Activated naive CD4-positive, alpha-beta T cell treated with anti-CD3 and anti-CD28 coated beads for 36 hours (primary cell): ENCODE measurements at regions not wholly inside any gene's neighbourhood (a gene's known extent, or its start where the extent isn't known, plus 50 kb on each side); places are given as distances from the start of the nearest gene placed in this dataset.

Source experiments
- CTCF ChIA-PET: fragments of 350-600 bp; sonication (Branson Sonifier 250); formaldehyde crosslinking; loops from one replicate; lab custom pipeline; 2021; ENCODE audit warnings: antibody characterized with exemption; lab: Charles Lee
- DNase-seq: peaks from one replicate; pipeline ENCODE4 v3.0.0-alpha.2; 2020
- H3K27ac Mint-ChIP-seq: one replicate; pipeline ENCODE4 v1.8.0; 2021; ENCODE audit warnings: mild to moderate bottlenecking, mixed read lengths
- H3K27me3 Mint-ChIP-seq: one replicate; pipeline ENCODE4 v1.8.0; 2021; ENCODE audit warnings: low read depth, mixed read lengths
- H3K36me3 Mint-ChIP-seq: one replicate; pipeline ENCODE4 v1.8.0; 2021; ENCODE audit warnings: low read depth, mixed read lengths
- H3K4me1 Mint-ChIP-seq: one replicate; pipeline ENCODE4 v1.8.0; 2021; ENCODE audit warnings: low read depth, mixed read lengths
- H3K4me3 Mint-ChIP-seq: one replicate; pipeline ENCODE4 v1.8.0; 2021; ENCODE audit warnings: mild to moderate bottlenecking, moderate library complexity, mixed read lengths
- H3K9me3 Mint-ChIP-seq: one replicate; pipeline ENCODE4 v1.8.0; 2021; ENCODE audit warnings: mixed read lengths
- intact Hi-C: fragments of 100-400 bp; cut with micrococcal nuclease; formaldehyde crosslinking; loops from one replicate; pipeline ENCODE4 v1.15.1; 2023

DNA sequence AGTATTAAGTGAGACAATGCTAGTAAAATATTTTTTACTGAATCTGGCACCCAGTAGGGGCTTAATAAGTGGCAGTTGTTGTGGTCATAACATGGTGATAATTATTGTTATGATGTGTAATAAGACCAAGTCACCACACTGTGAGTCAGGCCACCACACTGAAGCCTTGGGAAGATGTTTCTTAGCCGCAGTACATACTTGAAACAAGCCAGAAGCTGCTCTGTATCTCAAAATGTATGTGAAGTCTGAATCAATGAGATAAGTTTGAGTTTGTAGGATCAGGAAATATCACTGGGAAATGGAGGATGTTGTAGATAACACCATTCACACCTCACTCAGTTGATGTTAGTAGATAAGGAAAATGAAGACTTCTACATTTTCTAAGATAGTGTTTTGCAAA is 51.3 kb upstream of the PTPN3 start:
- Mint-ChIP-seq H3K4me1 (no peaks in the 10 kb centered on the region), H3K27me3 (peaks cover 4% of the 10 kb centered on the region), H3K4me3 (no peak overlapping the region), H3K9me3 (peaks cover 11% of the 10 kb centered on the region), H3K36me3 (no peaks in the 10 kb centered on the region), H3K27ac (no peak overlapping the region)
- intact Hi-C loops: no loop called here
- CTCF ChIA-PET: no interaction called here
- DNase-seq: no peak

DNA sequence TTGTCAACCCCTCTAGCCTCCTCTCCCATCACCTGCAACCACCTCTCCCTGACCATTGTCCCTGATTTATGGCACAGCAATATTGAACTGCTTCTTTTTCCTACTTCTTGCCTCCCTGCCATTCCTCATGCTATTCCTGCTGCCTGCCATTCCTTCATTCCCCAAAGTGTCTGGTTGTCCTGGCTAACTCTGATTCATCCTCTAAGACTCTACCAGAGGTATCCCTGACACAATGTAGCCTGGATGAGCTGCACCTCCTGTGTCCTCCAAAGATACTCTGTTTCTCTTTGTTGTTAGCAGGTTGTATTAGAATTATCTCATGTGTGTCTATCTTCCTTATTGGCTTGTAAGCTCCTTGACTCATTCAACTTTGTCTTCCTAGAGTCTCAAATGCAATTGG is 53.5 kb upstream of the PTPN3 start:
- intact Hi-C loops: no loop called here
- CTCF ChIA-PET: no interaction called here
- no peak for DNase-seq
- H3K36me3 Mint-ChIP-seq: no peaks in the 10 kb centered on the region
- peaks cover 8% of the 10 kb centered on the region for H3K27me3 Mint-ChIP-seq
- no peak overlapping the region for H3K27ac Mint-ChIP-seq
- H3K9me3 Mint-ChIP-seq: peaks cover 8% of the 10 kb centered on the region
- no peak overlapping the region for H3K4me3 Mint-ChIP-seq
- H3K4me1 Mint-ChIP-seq: no peaks in the 10 kb centered on the region

DNA sequence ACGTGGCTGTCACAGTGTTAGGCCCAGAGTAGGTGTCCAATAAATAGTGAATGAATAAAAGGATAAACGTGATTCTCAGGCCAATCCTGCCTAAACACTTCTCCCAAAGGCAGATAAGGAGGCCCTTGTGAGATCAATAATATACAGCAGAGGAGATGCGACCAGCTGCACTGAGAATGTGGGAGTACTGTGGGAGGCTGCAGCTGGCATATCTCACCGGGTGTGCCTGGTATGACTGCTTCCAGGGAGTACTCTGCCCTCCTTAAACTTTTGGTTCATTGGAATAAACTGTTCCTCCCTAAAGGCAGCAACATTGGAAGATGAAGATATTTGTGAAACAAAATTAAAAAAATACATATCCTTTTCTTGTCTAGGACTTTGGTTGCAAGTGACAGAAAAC is 57.1 kb upstream of the PTPN3 start:
- no peaks in the 10 kb centered on the region for H3K36me3 Mint-ChIP-seq
- H3K4me3 Mint-ChIP-seq: no peak overlapping the region
- CTCF ChIA-PET: interaction anchor here (1.0 kb wide), 1 partner anchor 85 kb away, joined by 4 read pairs; no protein-coding TSS in a partner anchor
- intact Hi-C loops: no loop called here
- DNase-seq: no peak
- H3K9me3 Mint-ChIP-seq: no peaks in the 10 kb centered on the region
- H3K27me3 Mint-ChIP-seq: peaks cover 7% of the 10 kb centered on the region
- no peaks in the 10 kb centered on the region for H3K4me1 Mint-ChIP-seq
- H3K27ac Mint-ChIP-seq: no peak overlapping the region

DNA sequence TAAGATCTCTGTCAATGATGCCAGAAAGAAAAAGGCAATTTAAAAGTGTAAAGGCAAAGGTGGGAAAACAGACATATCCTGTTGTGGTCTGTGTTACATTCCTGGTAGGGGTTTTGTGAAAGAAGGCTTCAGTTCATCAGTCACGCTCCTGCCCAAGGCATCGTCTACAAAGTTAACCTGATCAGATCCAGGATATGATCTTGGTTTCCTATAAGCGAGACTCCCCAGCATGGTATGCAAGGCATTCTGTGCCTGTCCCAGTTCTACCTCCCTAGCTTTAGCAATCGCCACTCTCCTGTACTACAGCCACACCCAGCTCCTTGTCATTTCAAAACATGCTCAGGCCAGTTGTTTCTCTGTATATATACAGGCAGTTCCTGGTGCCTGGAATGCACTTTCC is 58.0 kb upstream of the PTPN3 start:
- peaks cover 7% of the 10 kb centered on the region for H3K27me3 Mint-ChIP-seq
- no peak overlapping the region for H3K27ac Mint-ChIP-seq
- no peak for DNase-seq
- CTCF ChIA-PET: no interaction called here
- intact Hi-C loops: no loop called here
- no peaks in the 10 kb centered on the region for H3K9me3 Mint-ChIP-seq
- H3K4me3 Mint-ChIP-seq: no peak overlapping the region
- no peaks in the 10 kb centered on the region for H3K4me1 Mint-ChIP-seq
- H3K36me3 Mint-ChIP-seq: no peaks in the 10 kb centered on the region

DNA sequence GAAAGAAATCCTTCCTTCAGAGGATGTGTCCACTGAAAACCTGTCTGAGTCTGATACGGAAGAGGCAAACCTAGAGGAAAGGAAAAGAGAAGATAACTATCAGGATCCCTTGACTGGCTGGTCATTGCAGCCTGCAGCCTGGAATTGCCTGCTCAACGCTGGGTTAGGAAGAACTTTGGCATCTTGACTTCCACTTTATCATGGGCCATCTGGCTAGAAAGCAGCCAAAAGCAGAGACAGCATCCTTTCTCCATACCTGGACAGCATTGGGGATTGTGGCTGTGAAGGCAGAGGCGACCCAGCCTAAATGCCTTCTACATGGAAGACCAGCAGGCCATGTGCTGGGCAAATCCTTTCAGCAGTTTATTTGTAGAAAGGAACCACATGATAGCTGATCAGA is 58.7 kb upstream of the PTPN3 start:
- intact Hi-C loops: no loop called here
- CTCF ChIA-PET: no interaction called here
- no peaks in the 10 kb centered on the region for H3K4me1 Mint-ChIP-seq
- no peak overlapping the region for H3K27ac Mint-ChIP-seq
- H3K27me3 Mint-ChIP-seq: peaks cover 7% of the 10 kb centered on the region
- no peak for DNase-seq
- H3K9me3 Mint-ChIP-seq: no peaks in the 10 kb centered on the region
- no peak overlapping the region for H3K4me3 Mint-ChIP-seq
- H3K36me3 Mint-ChIP-seq: no peaks in the 10 kb centered on the region

DNA sequence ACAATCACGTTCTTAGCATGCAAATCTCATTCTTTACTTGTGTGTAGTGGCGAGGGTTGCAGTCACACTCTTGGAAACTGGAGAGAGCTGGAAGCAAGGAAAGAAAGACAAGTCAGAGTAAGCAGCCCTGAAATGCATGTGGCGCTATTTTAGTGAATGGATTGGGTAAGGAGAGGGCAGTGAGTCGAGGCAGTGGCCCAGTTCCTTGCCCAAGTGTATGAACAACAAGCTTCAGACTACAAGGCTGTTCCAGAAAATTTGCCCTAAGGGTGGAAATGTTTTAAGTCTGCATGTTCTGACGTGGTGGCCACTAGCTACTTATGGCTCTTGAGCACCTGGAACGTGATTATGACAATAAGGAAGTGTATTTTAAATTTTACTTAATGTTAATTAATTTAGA is 59.4 kb upstream of the PTPN3 start:
- no peaks in the 10 kb centered on the region for H3K4me1 Mint-ChIP-seq
- DNase-seq: no peak
- intact Hi-C loops: no loop called here
- no peak overlapping the region for H3K27ac Mint-ChIP-seq
- peaks cover 7% of the 10 kb centered on the region for H3K27me3 Mint-ChIP-seq
- no peak overlapping the region for H3K4me3 Mint-ChIP-seq
- no peaks in the 10 kb centered on the region for H3K36me3 Mint-ChIP-seq
- CTCF ChIA-PET: interaction anchor here (0.9 kb wide), 1 partner anchor 16 kb away, joined by 3 read pairs; no protein-coding TSS in a partner anchor
- no peaks in the 10 kb centered on the region for H3K9me3 Mint-ChIP-seq

DNA sequence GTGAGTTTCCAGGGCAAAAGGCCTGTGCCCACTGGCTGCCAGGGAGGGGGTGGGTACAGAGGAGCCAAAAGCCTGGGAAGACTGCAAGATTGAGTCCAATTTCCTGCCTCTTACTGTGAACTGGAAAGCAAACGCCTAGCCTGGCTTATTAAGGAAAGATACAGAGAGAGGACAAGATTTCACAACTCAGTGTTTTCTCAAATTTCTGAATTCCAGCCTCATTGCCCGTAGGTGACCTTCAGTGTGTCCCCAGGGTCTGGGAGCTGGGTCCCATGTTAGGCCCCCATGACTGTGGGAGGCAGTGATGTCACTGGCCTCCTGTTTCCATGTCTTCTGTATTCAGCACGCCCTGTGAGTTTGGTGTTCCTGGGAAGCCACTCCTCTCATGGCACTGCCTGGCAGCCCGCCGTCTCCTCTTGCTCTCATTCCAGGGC is 60.6 kb upstream of the PTPN3 start:
- Mint-ChIP-seq H3K27me3 (peaks cover 4% of the 10 kb centered on the region), H3K36me3 (no peaks in the 10 kb centered on the region), H3K4me3 (no peak overlapping the region), H3K27ac (no peak overlapping the region), H3K9me3 (no peaks in the 10 kb centered on the region), H3K4me1 (no peaks in the 10 kb centered on the region)
- intact Hi-C loops: no loop called here
- DNase-seq: no peak
- CTCF ChIA-PET: no interaction called here

DNA sequence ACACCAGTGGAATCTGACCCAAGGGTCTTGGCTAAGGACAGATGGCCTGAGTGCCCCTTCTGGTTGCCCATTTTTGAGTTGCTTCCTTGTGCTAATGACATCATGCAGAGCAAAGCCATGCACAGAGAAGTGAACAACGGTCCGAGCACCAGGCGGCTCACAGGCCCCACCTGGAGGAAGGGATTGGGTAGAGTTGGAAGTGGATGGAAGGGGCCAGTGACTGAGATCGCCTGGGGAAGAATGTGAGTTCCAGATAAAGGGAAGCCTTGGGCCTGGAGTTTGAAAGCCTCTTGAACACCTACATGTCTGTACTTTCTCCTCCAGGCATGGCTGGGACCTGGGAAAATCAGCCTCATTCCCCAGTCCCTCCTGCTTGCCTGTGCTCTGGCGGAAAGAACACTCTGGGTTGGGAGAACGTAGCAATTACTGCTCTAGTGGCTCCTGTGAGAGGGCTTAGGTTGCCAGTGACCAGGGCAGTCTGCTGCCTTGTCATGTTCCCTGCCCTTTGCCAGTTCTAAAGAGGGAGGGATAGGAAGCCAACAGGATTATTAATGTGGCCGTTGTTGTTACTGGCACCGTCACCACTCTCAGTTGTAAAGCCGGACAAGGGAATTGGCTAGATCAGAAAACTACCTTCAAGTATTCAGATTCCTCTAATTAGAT is 62.5 kb upstream of the PTPN3 start:
- CTCF ChIA-PET: no interaction called here
- H3K27ac Mint-ChIP-seq: no peak overlapping the region
- no peak overlapping the region for H3K4me3 Mint-ChIP-seq
- intact Hi-C loops: no loop called here
- no peaks in the 10 kb centered on the region for H3K9me3 Mint-ChIP-seq
- no peaks in the 10 kb centered on the region for H3K4me1 Mint-ChIP-seq
- peaks cover 7% of the 10 kb centered on the region for H3K27me3 Mint-ChIP-seq
- no peak for DNase-seq
- no peaks in the 10 kb centered on the region for H3K36me3 Mint-ChIP-seq

DNA sequence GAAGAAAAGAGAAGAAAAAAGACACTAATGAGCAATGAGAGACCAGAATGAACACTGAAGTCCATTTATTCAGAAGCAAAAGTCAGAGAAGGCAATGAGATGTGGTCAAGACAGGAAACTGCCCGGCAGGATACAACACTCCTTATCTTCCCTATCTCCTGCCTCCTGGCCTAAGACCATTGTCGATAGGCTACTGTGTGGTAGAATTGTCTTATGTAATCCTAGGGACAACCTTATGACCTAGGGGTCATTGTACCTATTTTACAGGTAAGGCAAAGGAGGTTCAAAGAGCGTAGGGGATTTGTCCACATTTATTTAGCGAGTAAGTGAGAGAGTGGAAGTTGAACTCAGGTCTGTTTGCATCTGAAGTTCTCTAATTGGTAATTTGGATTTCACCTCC is 63.0 kb upstream of the PTPN3 start:
- intact Hi-C loops: no loop called here
- Mint-ChIP-seq H3K27me3 (peaks cover 4% of the 10 kb centered on the region), H3K27ac (no peak overlapping the region), H3K9me3 (no peaks in the 10 kb centered on the region), H3K4me1 (no peaks in the 10 kb centered on the region), H3K4me3 (no peak overlapping the region), H3K36me3 (no peaks in the 10 kb centered on the region)
- CTCF ChIA-PET: no interaction called here
- DNase-seq: no peak

DNA sequence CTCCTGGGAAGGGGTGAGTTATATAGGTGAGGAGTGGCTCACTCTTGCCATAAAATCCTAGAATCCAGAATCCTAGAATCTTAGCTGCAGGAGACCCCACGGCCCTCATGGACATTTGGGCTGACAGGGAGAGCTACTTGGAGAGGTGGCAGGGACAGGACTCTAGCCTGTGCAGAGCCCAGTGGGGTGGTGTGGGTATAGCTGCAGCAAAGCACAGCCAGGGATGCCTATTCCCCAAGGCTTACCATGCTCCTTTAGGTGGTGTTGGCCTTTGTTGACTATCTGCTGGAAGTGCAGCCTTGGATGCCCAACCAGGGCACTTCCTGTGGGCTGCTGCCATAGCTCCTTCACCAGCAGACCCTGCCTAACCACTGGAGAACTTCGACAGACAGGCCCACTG is 70.0 kb upstream of the PTPN3 start:
- Mint-ChIP-seq H3K27me3 (peaks cover 18% of the 10 kb centered on the region), H3K4me3 (no peak overlapping the region), H3K27ac (no peak overlapping the region), H3K9me3 (no peaks in the 10 kb centered on the region), H3K4me1 (no peaks in the 10 kb centered on the region), H3K36me3 (no peaks in the 10 kb centered on the region)
- intact Hi-C loops: no loop called here
- CTCF ChIA-PET: no interaction called here
- no peak for DNase-seq

DNA sequence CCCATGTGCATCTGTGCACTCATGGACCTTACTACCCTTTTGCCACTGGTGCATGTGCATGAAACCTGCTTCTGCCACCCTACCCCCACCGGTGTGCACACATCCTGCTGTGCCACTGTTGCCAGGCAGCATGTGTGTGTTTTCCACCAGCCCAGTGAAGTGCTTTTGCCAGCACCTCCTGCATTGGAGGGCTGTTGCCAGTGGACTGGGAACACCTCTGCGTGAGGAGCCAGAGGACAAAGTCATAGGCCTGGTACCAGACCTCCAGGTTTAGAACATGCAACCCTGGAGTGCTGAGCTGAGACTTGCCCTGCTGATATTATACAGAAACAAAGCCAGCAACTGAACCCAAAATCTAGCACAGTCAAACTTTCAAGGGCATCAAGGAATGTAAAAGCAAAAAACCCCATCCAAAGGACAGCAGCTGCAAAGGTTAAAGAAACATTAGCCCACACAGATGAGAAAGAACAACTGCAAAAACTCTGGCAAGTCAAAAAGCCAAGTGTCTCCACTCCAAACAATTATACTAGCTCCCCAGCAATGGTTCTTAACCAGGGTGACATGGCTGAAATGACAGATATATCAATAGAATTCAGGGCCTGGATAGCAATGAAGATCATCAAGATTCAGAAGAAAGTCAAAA is 70.6 kb upstream of the PTPN3 start:
- Mint-ChIP-seq H3K36me3 (no peaks in the 10 kb centered on the region), H3K4me3 (no peak overlapping the region), H3K4me1 (no peaks in the 10 kb centered on the region), H3K27ac (no peak overlapping the region), H3K9me3 (no peaks in the 10 kb centered on the region), H3K27me3 (peaks cover 18% of the 10 kb centered on the region)
- CTCF ChIA-PET: no interaction called here
- DNase-seq: no peak
- intact Hi-C loops: no loop called here

DNA sequence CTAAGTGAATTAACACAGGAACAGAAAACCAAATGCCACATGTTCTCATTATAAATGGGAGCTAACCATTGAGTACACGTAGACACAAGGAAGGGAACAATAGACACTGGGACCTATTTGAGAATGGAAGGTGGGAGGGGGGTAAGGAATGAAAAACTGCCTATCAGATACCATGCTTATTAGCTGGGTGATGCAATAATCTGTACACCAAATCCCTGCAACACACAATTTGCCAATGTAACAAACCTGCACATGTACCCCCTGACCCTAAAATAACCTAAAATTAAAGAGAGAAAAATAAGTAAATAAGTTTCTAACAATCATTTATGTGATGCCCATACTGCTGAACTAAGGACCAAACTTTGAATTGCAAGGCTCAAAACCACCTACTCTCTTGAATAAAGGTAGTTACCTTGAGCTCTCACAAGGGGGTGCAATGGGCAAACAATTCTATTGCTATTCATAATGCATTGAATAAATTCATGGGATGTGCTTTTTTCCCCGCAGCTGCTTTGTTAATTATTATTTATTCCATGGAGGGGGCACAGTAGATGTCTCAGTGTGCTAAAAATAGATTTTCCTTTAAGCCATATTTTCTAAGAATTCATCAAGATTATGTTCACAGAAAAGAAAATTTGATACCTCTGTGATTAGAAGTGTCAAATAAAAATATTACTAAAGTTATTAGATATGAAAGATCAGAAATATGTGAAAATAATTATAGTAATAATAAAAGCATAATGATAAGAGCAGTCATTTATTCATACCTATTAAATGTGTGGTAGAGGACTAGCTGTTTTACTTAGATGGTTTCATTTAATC is 76.2 kb upstream of the PTPN3 start:
- CTCF ChIA-PET: interaction anchor here (0.8 to 4.5 kb wide), 5 partner anchors 8 to 643 kb away, joined by 3 to 32 read pairs (median 3); no protein-coding TSS in a partner anchor
- no peaks in the 10 kb centered on the region for H3K4me1 Mint-ChIP-seq
- intact Hi-C loops: loop anchor here (1.0 to 10.0 kb wide), 7 partner anchors 244 to 1049 kb away; no protein-coding TSS in a partner anchor
- H3K9me3 Mint-ChIP-seq: no peaks in the 10 kb centered on the region
- H3K27ac Mint-ChIP-seq: no peak overlapping the region
- peaks cover 7% of the 10 kb centered on the region for H3K27me3 Mint-ChIP-seq
- H3K4me3 Mint-ChIP-seq: no peak overlapping the region
- no peaks in the 10 kb centered on the region for H3K36me3 Mint-ChIP-seq
- DNase-seq: peak; percentile 50
